OCI-LY1 (cell line): ENCODE measurements at regions not wholly inside any gene's neighbourhood (a gene's known extent, or its start where the extent isn't known, plus 50 kb on each side); places are given as distances from the start of the nearest gene placed in this dataset.

Source experiments
- H2AFZ ChIP-seq: fragments of 200-600 bp; sonication (generic), shearing (Covaris generic); 2 replicates; pipeline ENCODE4 v1.6.0; 2014; ENCODE audit warnings: antibody characterized with exemption, mild to moderate bottlenecking, low read length
- H3F3A ChIP-seq: fragments of 200-600 bp; sonication (generic), shearing (Covaris generic); 2 replicates; pipeline ENCODE4 v1.6.0; 2014; ENCODE audit warnings: mild to moderate bottlenecking, antibody characterized with exemption, low read length, moderate library complexity; ENCODE audit not compliant: insufficient read depth
- H3K27ac ChIP-seq: fragments of 200-600 bp; sonication (generic); 2 replicates; pipeline ENCODE4 v1.5.1; 2014; ENCODE audit warnings: low read length, mixed run types, mild to moderate bottlenecking, low read depth; ENCODE audit not compliant: poor library complexity, severe bottlenecking
- H3K27me3 ChIP-seq: fragments of 200-600 bp; sonication (generic); 2 replicates; pipeline ENCODE4 v1.6.0; 2014; ENCODE audit warnings: antibody characterized with exemption, mild to moderate bottlenecking, low read length, moderate library complexity; ENCODE audit not compliant: insufficient read depth
- H3K36me3 ChIP-seq: fragments of 200-600 bp; sonication (generic); 2 replicates; pipeline ENCODE4 v1.6.1; 2014; ENCODE audit warnings: mild to moderate bottlenecking, antibody characterized with exemption, low read length, moderate library complexity, mixed read lengths; ENCODE audit not compliant: insufficient read depth
- H3K4me1 ChIP-seq: fragments of 200-600 bp; sonication (generic); 2 replicates; pipeline ENCODE4 v1.5.1; 2014; ENCODE audit warnings: mild to moderate bottlenecking, low read length, moderate library complexity; ENCODE audit not compliant: insufficient read depth, severe bottlenecking
- H3K4me2 ChIP-seq: fragments of 200-600 bp; sonication (generic), shearing (Covaris generic); 2 replicates; pipeline ENCODE4 v1.6.1; 2014; ENCODE audit warnings: low read length
- H3K4me3 ChIP-seq: fragments of 200-600 bp; sonication (generic); 2 replicates; pipeline ENCODE4 v1.5.1; 2014; ENCODE audit warnings: low read length, low read depth, mild to moderate bottlenecking, mixed read lengths; ENCODE audit not compliant: poor library complexity, severe bottlenecking
- H3K79me2 ChIP-seq: fragments of 200-600 bp; shearing (Covaris generic); 2 replicates; pipeline ENCODE4 v1.6.1; 2016; ENCODE audit warnings: mixed run types, low read length, mixed read lengths; ENCODE audit not compliant: insufficient read depth
- H3K9ac ChIP-seq: fragments of 200-600 bp; sonication (generic), shearing (Covaris generic); 2 replicates; pipeline ENCODE4 v1.6.1; 2014; ENCODE audit warnings: mild to moderate bottlenecking, low read length, mixed read lengths
- H3K9me2 ChIP-seq: fragments of 200-600 bp; sonication (generic), shearing (Covaris generic); 2 replicates; pipeline ENCODE4 v1.6.1; 2014; ENCODE audit warnings: low read depth, mild to moderate bottlenecking, low read length, mixed read lengths
- H3K9me3 ChIP-seq: fragments of 200-600 bp; shearing (Covaris generic); 2 replicates; pipeline ENCODE4 v1.6.1; 2014; ENCODE audit warnings: low read length, mixed read lengths
- H4K20me1 ChIP-seq: fragments of 200-600 bp; sonication (generic), shearing (Covaris generic); 2 replicates; pipeline ENCODE4 v1.6.0; 2016; ENCODE audit warnings: mild to moderate bottlenecking, low read length; ENCODE audit not compliant: insufficient read depth
- CTCF ChIP-seq: fragments of 200-600 bp; sonication (generic), shearing (Covaris generic); IDR thresholded peaks from 2 replicates; pipeline ENCODE4 v1.5.1; 2017; ENCODE audit warnings: mild to moderate bottlenecking, antibody characterized with exemption, low read length, moderate library complexity, mixed read lengths
- EZH2 ChIP-seq: fragments of 200-600 bp; sonication (generic), shearing (Covaris generic); IDR thresholded peaks from 2 replicates; pipeline ENCODE4 v1.8.0; 2017; ENCODE audit warnings: borderline replicate concordance, mixed run types, mild to moderate bottlenecking, antibody characterized with exemption, low read length, moderate library complexity, mixed read lengths

DNA sequence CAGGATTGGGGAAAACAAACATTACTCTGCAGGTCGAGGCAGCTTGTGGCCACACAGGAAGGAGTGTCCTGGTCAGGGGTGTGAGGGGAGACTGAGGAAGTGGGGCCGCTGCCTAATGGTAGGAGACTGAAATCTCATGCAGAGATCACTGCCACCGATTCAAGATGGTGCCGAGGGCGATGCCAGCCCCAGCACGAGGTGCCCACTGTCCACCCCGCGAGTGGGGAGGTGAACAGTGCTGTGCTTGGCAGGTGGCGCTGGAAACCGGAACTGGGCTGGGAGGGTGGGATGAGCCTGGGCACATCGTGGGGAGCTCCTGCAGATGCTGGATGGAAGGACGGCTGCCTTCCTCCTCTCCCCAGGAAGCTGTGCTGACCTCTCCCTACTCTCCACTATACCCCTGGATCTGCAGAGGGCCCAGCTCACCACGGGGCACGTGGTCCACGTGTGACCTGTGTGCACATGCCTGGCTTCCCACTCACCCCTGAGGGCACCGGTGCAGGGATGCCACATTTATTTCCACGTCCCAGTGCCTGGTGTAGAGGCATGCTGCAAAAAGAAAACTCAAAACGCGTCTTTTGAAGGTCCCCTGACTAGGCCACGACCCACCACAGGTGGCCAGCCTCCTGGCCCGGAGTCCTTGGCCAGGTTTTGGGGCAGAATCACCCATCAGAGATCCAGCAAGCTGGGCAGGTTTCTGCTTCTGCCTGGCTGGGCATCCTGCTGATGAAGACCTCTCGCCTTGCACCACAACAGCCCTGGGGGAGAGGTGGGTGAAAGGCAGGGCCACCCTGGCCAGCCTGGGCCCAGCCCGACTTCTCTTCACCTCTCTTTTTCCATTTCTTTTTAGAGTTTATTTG lies 71.7 kb upstream of the FCN1 start:
- Histone ChIP-seq H3F3A (no peaks in the 10 kb centered on the region), H3K27ac (no peak overlapping the region), H3K4me1 (no peaks in the 10 kb centered on the region), H3K79me2 (no peaks in the 10 kb centered on the region), H4K20me1 (no peaks in the 10 kb centered on the region), H3K27me3 (no peaks in the 10 kb centered on the region; the same call in 1 of the 2 replicates), H3K4me3 (no peak overlapping the region), H3K9ac (no peak overlapping the region), H3K4me2 (no peak overlapping the region), H2AFZ (no peak overlapping the region), H3K9me2 (no peaks in the 10 kb centered on the region), H3K36me3 (no peaks in the 10 kb centered on the region; the same call in 1 of the 2 replicates), H3K9me3 (peaks cover 5% of the 10 kb centered on the region; the same call in 1 of the 2 replicates)
- TF ChIP-seq CTCF (no peak), EZH2 (no peak)

DNA sequence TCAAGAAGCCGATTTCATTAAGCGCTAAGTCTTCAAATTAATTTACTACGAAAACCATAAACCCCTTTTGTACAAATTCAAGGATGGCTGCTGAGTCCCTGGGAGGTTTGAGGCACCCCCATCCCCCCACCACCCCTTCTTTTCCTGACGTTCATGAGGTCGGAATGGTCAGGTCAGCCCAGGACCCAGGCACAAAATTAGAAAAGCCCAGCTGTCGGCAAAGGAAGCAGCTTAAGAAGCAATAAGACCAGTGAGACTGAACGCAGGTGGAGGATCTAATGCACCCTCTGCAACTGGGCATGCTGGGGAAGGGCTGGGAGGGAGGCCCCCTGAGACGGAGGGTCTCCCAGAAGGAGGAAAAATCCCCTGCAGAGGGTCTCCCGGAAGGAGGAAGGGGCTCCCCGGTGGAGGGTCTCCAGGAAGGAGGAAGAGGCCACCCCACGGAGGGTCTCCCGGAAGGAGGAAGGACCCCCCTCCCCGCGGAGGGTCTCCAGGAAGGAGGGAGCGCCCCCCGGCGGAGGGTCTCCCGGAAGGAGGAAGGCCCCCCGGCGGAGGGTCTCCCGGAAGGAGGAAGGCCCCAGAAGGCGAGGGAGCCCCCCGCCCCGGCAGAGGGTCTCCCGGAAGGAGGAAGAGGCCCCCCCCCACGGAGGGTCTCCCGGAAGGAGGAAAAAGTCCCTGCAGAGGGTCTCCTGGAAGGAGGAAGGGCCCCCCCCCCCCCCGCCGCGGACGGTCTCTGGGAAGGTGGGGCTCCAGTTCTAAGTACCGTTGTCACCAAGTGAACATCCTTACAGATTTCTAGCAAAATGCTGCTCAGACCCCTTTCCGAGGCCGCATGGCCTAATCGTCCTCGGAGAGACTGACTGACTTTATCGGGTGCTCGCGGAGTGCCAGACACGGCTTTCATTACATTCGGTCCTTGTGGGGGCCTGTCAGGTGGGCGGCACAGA lies 74.4 kb upstream of the FCN1 start:
- Histone ChIP-seq H4K20me1 (no peaks in the 10 kb centered on the region), H3K9ac (no peak overlapping the region), H3K79me2 (no peaks in the 10 kb centered on the region), H3K4me2 (no peak overlapping the region), H3K9me2 (no peaks in the 10 kb centered on the region), H3K27me3 (no peaks in the 10 kb centered on the region; the same call in 1 of the 2 replicates), H3K4me1 (no peaks in the 10 kb centered on the region), H3K9me3 (peaks cover 4% of the 10 kb centered on the region; the same call in 1 of the 2 replicates), H3K36me3 (no peaks in the 10 kb centered on the region; the same call in 1 of the 2 replicates), H3K27ac (no peak overlapping the region), H2AFZ (no peak overlapping the region), H3F3A (no peaks in the 10 kb centered on the region), H3K4me3 (no peak overlapping the region)
- TF ChIP-seq EZH2 (no peak), CTCF (no peak)

DNA sequence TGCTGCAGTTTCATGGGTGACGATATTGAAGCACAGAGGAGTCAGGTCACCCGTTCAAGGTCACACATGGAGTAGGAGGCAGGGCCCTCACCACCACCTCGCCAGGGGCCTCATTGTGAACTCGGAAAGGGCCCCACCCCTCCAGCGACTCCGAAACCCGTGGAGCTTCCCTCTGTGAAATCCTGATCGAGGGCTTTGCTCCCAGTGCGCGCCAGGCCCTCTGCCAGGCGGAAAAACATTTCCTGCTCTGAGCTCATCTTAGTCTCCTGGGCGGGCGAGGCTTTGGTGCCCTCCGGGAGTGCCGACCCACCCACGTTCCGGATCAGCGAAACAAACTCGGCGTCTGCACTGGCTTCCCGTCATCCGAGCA lies 75.0 kb upstream of the FCN1 start:
- Histone ChIP-seq H4K20me1 (no peaks in the 10 kb centered on the region), H3K9me3 (peaks cover under 1% of the 10 kb centered on the region; the same call in 1 of the 2 replicates), H3K36me3 (no peaks in the 10 kb centered on the region; the same call in 1 of the 2 replicates), H2AFZ (no peak overlapping the region), H3K4me2 (no peak overlapping the region), H3F3A (no peaks in the 10 kb centered on the region), H3K4me3 (no peak overlapping the region), H3K27me3 (no peaks in the 10 kb centered on the region), H3K27ac (no peak overlapping the region), H3K9ac (no peak overlapping the region), H3K9me2 (no peaks in the 10 kb centered on the region), H3K79me2 (no peaks in the 10 kb centered on the region), H3K4me1 (no peaks in the 10 kb centered on the region)
- no peak for TF ChIP-seq EZH2
- no peak for TF ChIP-seq CTCF
